HG03045 (cell line): ENCODE measurements at regions not wholly inside any gene's neighbourhood (a gene's known extent, or its start where the extent isn't known, plus 50 kb on each side); places are given as distances from the start of the nearest gene placed in this dataset.

Experiments used
- ATAC-seq: cut with Tn5 transposase; IDR thresholded peaks from one replicate; pipeline ENCODE4 v1.9.1; 2021; ENCODE audit warnings: mild to moderate bottlenecking, moderate library complexity; ENCODE audit not compliant: unreplicated experiment

- no peak for ATAC-seq
Observed at GRCh38 chr3:189108067-189108466, 63.7 kb upstream of the TPRG1 start.

- no peak for ATAC-seq
Observed at GRCh38 chr3:189108735-189109134, 63.0 kb upstream of the TPRG1 start.

- ATAC-seq, result no peak
Observed at GRCh38 chr3:189109145-189109544, 62.6 kb upstream of the TPRG1 start.

GRCh38 chr3:189117087-189117486 lies 54.7 kb upstream of the TPRG1 start:
- ATAC-seq, result no peak

GRCh38 chr3:189118896-189119295 lies 52.9 kb upstream of the TPRG1 start:
- ATAC-seq, result no peak

- no peak for ATAC-seq
Observed at GRCh38 chr3:189119950-189120349, 51.8 kb upstream of the TPRG1 start.

GRCh38 chr3:189121092-189121491 lies 50.7 kb upstream of the TPRG1 start:
- ATAC-seq, result no peak
